ENCODE measurements at regions not wholly inside any gene's neighbourhood (a gene's known extent, or its start where the extent isn't known, plus 50 kb on each side); places are given as distances from the start of the nearest gene placed in this dataset.

- TF ChIP-seq FOXP2 (optimal IDR thresholded peaks at IDR 0.05; ENCODE audit: borderline replicate concordance, extremely low read depth, extremely low read length, insufficient read depth) (no peak), SIN3A (IDR thresholded peaks at IDR 0.05; ENCODE audit: borderline replicate concordance, insufficient read depth, low read length) (no peak), TAF1 (IDR thresholded peaks at IDR 0.05; ENCODE audit: borderline replicate concordance, insufficient read depth, low read length) (no peak), POLR2AphosphoS5 (IDR thresholded peaks at IDR 0.05; ENCODE audit: low read depth, low read length) (no peak)
- TF ChIP-seq, protein P1, sequence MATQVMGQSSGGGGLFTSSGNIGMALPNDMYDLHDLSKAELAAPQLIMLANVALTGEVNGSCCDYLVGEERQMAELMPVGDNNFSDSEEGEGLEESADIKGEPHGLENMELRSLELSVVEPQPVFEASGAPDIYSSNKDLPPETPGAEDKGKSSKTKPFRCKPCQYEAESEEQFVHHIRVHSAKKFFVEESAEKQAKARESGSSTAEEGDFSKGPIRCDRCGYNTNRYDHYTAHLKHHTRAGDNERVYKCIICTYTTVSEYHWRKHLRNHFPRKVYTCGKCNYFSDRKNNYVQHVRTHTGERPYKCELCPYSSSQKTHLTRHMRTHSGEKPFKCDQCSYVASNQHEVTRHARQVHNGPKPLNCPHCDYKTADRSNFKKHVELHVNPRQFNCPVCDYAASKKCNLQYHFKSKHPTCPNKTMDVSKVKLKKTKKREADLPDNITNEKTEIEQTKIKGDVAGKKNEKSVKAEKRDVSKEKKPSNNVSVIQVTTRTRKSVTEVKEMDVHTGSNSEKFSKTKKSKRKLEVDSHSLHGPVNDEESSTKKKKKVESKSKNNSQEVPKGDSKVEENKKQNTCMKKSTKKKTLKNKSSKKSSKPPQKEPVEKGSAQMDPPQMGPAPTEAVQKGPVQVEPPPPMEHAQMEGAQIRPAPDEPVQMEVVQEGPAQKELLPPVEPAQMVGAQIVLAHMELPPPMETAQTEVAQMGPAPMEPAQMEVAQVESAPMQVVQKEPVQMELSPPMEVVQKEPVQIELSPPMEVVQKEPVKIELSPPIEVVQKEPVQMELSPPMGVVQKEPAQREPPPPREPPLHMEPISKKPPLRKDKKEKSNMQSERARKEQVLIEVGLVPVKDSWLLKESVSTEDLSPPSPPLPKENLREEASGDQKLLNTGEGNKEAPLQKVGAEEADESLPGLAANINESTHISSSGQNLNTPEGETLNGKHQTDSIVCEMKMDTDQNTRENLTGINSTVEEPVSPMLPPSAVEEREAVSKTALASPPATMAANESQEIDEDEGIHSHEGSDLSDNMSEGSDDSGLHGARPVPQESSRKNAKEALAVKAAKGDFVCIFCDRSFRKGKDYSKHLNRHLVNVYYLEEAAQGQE (IDR thresholded peaks at IDR 0.05; ENCODE audit: insufficient read depth in 1 of 2, low read depth in 2 of 2, low read length in 2 of 2), result no peak
These were observed 171.7 kb upstream of the FLRT2 start for GRCh38 chr14:85358136-85358785.

DNA sequence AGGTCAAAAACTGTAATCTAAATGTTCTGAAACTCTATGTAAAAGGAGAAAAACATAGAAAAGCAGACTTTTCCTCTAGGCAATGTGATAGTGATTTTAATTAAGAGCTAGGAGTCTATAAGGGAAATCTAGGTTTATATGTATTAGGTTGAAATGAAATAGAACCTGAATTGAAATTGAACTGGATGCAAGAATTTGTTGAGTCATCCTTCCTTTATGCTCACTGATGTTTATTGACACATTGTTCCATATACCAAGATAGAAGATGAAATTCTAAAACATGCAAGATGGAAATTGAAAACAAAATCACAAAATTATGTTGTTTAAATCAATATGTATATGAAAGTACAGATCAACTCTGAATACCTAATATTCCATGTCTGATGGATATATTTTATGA lies 170.4 kb upstream of the FLRT2 start:
- no peak for TF ChIP-seq TAF1 (IDR thresholded peaks at IDR 0.05; ENCODE audit: borderline replicate concordance, insufficient read depth, low read length)

DNA sequence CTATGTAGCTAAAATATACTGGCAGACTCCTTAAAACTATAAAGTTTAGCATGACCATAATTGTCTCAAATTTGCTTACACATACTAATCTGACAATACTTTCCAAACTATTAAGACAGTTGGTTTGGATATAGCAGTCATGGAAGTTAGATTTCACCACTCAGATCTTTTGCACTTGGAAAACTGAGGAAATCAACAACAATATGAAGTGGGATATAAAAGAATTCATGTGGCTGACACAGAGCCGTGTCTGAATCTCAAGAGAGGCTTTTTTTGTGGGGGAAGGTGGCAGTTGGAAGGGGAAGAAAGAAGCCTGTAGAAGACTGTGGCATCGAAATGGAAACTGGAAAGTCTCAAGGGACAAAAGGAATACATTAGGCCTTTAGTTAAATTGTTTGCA lies 166.6 kb upstream of the FLRT2 start:
- no peak for TF ChIP-seq TAF1 (IDR thresholded peaks at IDR 0.05; ENCODE audit: borderline replicate concordance, insufficient read depth, low read length)
- no peak for TF ChIP-seq POLR2AphosphoS5 (IDR thresholded peaks at IDR 0.05; ENCODE audit: low read depth, low read length)
- TF ChIP-seq FOXP2 (optimal IDR thresholded peaks at IDR 0.05; ENCODE audit: borderline replicate concordance, extremely low read depth, extremely low read length, insufficient read depth), result no peak
- TF ChIP-seq SIN3A (IDR thresholded peaks at IDR 0.05; ENCODE audit: borderline replicate concordance, insufficient read depth, low read length), result no peak
- TF ChIP-seq, protein P1 (IDR thresholded peaks at IDR 0.05; ENCODE audit: insufficient read depth in 1 of 2, low read depth in 2 of 2, low read length in 2 of 2), result no peak

DNA sequence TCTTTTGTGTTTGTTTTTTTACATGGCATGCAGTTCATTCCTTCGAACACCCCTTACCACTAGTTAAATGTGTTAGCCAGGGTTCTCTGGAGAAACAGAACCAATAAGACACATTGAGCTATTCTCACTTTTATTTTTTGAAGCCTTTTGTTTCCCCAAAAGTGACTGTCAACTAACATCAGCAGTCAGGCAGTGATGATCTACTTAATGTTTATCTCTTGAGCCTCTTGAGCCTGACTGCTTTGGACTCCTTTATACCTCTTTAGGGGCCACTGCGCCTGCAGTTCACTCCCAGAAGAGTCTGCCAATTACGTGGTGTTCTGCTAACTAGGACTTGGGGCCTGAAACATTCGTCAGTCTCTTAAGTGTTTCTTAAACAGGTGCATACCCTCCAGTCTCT lies 163.7 kb upstream of the FLRT2 start:
- TF ChIP-seq FOXP2 (optimal IDR thresholded peaks at IDR 0.05; ENCODE audit: borderline replicate concordance, extremely low read depth, extremely low read length, insufficient read depth) (no peak), TAF1 (IDR thresholded peaks at IDR 0.05; ENCODE audit: borderline replicate concordance, insufficient read depth, low read length) (no peak), SIN3A (IDR thresholded peaks at IDR 0.05; ENCODE audit: borderline replicate concordance, insufficient read depth, low read length) (no peak), POLR2AphosphoS5 (IDR thresholded peaks at IDR 0.05; ENCODE audit: low read depth, low read length) (no peak)
- TF ChIP-seq, protein P1 (IDR thresholded peaks at IDR 0.05; ENCODE audit: insufficient read depth in 1 of 2, low read depth in 2 of 2, low read length in 2 of 2), result no peak

DNA sequence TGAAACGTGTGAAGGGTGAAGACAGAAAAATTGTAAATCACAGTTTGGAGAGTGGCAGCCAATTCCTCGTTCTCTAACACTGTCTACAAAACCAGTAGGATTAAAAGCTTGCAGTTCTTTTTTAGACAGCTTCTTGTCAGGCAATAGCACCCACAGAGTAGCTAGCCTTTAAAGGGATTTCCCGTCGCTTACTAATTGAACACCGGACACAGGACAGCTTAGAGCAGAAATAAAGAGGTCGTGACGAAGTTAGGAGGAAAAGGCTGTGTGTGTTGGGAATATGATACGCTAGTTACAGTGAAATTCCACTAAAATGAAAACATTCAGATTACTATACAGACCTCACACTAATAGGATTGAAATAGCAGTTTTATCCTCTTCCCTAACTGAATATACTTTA lies 149.1 kb upstream of the FLRT2 start:
- TF ChIP-seq, protein P1 (IDR thresholded peaks at IDR 0.05; ENCODE audit: insufficient read depth in 1 of 2, low read depth in 2 of 2, low read length in 2 of 2), result no peak
- TF ChIP-seq FOXP2 (optimal IDR thresholded peaks at IDR 0.05; ENCODE audit: borderline replicate concordance, extremely low read depth, extremely low read length, insufficient read depth) (no peak), POLR2AphosphoS5 (IDR thresholded peaks at IDR 0.05; ENCODE audit: low read depth, low read length) (no peak), TAF1 (IDR thresholded peaks at IDR 0.05; ENCODE audit: borderline replicate concordance, insufficient read depth, low read length) (no peak), SIN3A (IDR thresholded peaks at IDR 0.05; ENCODE audit: borderline replicate concordance, insufficient read depth, low read length) (no peak)
